Hepatocyte (in vitro differentiated cells): ENCODE measurements at regions not wholly inside any gene's neighbourhood (a gene's known extent, or its start where the extent isn't known, plus 50 kb on each side); places are given as distances from the start of the nearest gene placed in this dataset.

ENCODE experiments used
- DNase-seq: peaks from one replicate; pipeline ENCODE4 v3.0.0-alpha.2; 2016; ENCODE audit warnings: low spot score
- H2AFZ ChIP-seq: fragments of 200-600 bp; sonication (generic); 2 replicates; pipeline ENCODE4 v1.6.0; 2016; ENCODE audit warnings: antibody characterized with exemption, mild to moderate bottlenecking
- H3K27ac ChIP-seq: fragments of 200-600 bp; sonication (generic); 2 replicates; pipeline ENCODE4 v1.5.1; 2016; ENCODE audit warnings: mild to moderate bottlenecking
- H3K27me3 ChIP-seq: fragments of 200-600 bp; sonication (generic); 2 replicates; pipeline ENCODE4 v1.6.1; 2016
- H3K36me3 ChIP-seq: fragments of 200-600 bp; sonication (generic); replicated peaks from 2 replicates; pipeline ENCODE4 v1.5.1; 2016; ENCODE audit warnings: low read depth; ENCODE audit not compliant: insufficient read depth
- H3K4me1 ChIP-seq: fragments of 200-600 bp; sonication (generic); 2 replicates; pipeline ENCODE4 v1.5.1; 2016; ENCODE audit warnings: mild to moderate bottlenecking, moderate library complexity; ENCODE audit not compliant: insufficient read depth
- H3K4me2 ChIP-seq: fragments of 200-600 bp; sonication (generic); 2 replicates; pipeline ENCODE4 v1.6.0; 2016
- H3K4me3 ChIP-seq: fragments of 200-600 bp; sonication (generic); 2 replicates; pipeline ENCODE4 v1.5.1; 2016; ENCODE audit warnings: mild to moderate bottlenecking
- H3K79me2 ChIP-seq: fragments of 200-600 bp; sonication (generic); 2 replicates; pipeline ENCODE4 v1.6.0; 2017; ENCODE audit warnings: mild to moderate bottlenecking
- H3K9me2 ChIP-seq: fragments of 200-600 bp; sonication (generic); replicated peaks from 2 replicates; pipeline ENCODE4 v1.6.0; 2017; ENCODE audit warnings: mild to moderate bottlenecking; ENCODE audit not compliant: insufficient read depth
- H3K9me3 ChIP-seq: fragments of 200-600 bp; sonication (generic); 2 replicates; pipeline ENCODE4 v1.5.1; 2016; ENCODE audit warnings: low read depth, mild to moderate bottlenecking
- H4K20me1 ChIP-seq: fragments of 200-600 bp; sonication (generic); 2 replicates; pipeline ENCODE4 v1.6.0; 2016; ENCODE audit warnings: mild to moderate bottlenecking; ENCODE audit not compliant: insufficient read depth, poor library complexity, severe bottlenecking
- EZH2 ChIP-seq: fragments of 200-600 bp; sonication (generic); IDR thresholded peaks from 2 replicates; pipeline ENCODE4 v1.6.1; 2016; ENCODE audit warnings: antibody characterized with exemption, mild to moderate bottlenecking, borderline replicate concordance
- EZH2phosphoT487 ChIP-seq: fragments of 200-600 bp; sonication (generic); IDR thresholded peaks from one replicate; pipeline ENCODE4 v1.6.1; 2018; ENCODE audit warnings: antibody characterized with exemption, mild to moderate bottlenecking, low read depth, moderate library complexity; ENCODE audit not compliant: unreplicated experiment, severe bottlenecking
- WGBS: methylation state at CpG from one replicate; pipeline ENCODE4 v1.1.6; 2016; ENCODE audit warnings: low lambda C conversion rate; ENCODE audit errors: missing lambda C conversion rate; 5-methylcytosine and 5-hydroxymethylcytosine counted together
- TF ChIP-seq, protein P1 (sequence below): fragments of 200-600 bp; sonication (generic); IDR thresholded peaks from 2 replicates; pipeline ENCODE4 v1.5.1; 2016; ENCODE audit warnings: antibody characterized with exemption, mild to moderate bottlenecking; ENCODE audit not compliant: poor library complexity

DNA sequence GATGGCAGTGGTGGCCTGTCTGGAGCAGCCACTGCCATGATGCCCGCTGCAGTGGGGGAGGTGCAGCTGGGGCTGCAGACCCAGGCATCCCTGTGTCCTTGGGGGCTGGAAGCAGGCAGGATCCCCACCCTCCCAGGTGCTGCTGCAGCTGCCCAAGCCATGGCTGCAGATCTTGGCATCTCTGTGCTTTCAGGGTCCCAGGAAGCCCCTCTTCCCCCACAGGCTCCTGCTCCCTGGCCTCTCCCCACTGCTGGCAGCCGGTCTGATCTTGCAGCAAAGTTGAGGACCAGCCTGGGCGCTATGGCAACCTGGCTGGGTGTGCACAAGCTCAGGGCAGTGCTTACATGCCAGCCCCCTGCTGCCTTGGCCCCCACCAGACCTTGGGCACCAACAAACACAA is 78.5 kb downstream of the SAMD9 start:
- Histone ChIP-seq H3K4me2 (no peak overlapping the region), H3K27me3 (no peaks in the 10 kb centered on the region), H3K4me1 (peaks cover 2% of the 10 kb centered on the region), H3K9me2 (no peaks in the 10 kb centered on the region), H3K27ac (no peak overlapping the region), H2AFZ (no peak overlapping the region), H4K20me1 (no peaks in the 10 kb centered on the region), H3K4me3 (no peak overlapping the region), H3K79me2 (no peaks in the 10 kb centered on the region), H3K36me3 (no peaks in the 10 kb centered on the region), H3K9me3 (no peaks in the 10 kb centered on the region)
- TF ChIP-seq EZH2phosphoT487 (no peak), EZH2 (no peak)
- TF ChIP-seq, protein P1, sequence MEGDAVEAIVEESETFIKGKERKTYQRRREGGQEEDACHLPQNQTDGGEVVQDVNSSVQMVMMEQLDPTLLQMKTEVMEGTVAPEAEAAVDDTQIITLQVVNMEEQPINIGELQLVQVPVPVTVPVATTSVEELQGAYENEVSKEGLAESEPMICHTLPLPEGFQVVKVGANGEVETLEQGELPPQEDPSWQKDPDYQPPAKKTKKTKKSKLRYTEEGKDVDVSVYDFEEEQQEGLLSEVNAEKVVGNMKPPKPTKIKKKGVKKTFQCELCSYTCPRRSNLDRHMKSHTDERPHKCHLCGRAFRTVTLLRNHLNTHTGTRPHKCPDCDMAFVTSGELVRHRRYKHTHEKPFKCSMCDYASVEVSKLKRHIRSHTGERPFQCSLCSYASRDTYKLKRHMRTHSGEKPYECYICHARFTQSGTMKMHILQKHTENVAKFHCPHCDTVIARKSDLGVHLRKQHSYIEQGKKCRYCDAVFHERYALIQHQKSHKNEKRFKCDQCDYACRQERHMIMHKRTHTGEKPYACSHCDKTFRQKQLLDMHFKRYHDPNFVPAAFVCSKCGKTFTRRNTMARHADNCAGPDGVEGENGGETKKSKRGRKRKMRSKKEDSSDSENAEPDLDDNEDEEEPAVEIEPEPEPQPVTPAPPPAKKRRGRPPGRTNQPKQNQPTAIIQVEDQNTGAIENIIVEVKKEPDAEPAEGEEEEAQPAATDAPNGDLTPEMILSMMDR: no peak
- DNase-seq: no peak
- WGBS: 92% methylated on average over 3 of the region's 3 CpGs

DNA sequence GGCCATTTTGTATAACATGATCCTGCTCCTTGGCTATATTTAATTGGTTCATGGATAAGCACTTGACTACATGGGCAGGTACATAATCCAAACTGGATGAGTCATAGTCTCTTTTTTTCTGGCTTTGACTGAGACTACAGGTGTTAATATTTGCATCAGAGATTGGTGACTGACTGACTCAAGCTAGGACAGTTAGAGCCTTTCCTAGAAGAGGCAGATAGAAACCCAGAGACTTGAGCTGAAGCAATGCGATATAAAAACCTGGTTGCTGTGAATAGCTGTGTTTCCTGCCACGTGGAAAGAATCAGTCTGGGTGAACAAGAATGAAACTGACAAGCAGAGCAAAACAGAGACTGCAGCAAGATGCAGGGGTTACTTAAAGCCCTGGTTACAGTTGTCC is 81.0 kb downstream of the SAMD9 start:
- H3K79me2 ChIP-seq: no peaks in the 10 kb centered on the region
- no peaks in the 10 kb centered on the region for H3K27me3 ChIP-seq
- H3K9me3 ChIP-seq: no peaks in the 10 kb centered on the region
- no peak overlapping the region for H3K27ac ChIP-seq
- no peak overlapping the region for H2AFZ ChIP-seq
- TF ChIP-seq EZH2phosphoT487 (no peak), EZH2 (no peak)
- TF ChIP-seq, protein P1: no peak
- no peaks in the 10 kb centered on the region for H4K20me1 ChIP-seq
- H3K4me1 ChIP-seq: no peaks in the 10 kb centered on the region
- no peaks in the 10 kb centered on the region for H3K36me3 ChIP-seq
- H3K9me2 ChIP-seq: no peaks in the 10 kb centered on the region
- WGBS: 50% methylated on average over 2 of the region's 2 CpGs
- no peak for DNase-seq
- no peak overlapping the region for H3K4me3 ChIP-seq
- no peak overlapping the region for H3K4me2 ChIP-seq

GRCh38 chr7:93036149-93036640 is 81.6 kb downstream of the SAMD9 start:
- H3K4me2 ChIP-seq: no peak overlapping the region
- H3K27ac ChIP-seq: no peak overlapping the region
- WGBS: 80% methylated on average over 1 of the region's 1 CpG
- no peaks in the 10 kb centered on the region for H3K36me3 ChIP-seq
- no peaks in the 10 kb centered on the region for H3K9me3 ChIP-seq
- no peaks in the 10 kb centered on the region for H3K9me2 ChIP-seq
- H4K20me1 ChIP-seq: no peaks in the 10 kb centered on the region
- no peak overlapping the region for H2AFZ ChIP-seq
- no peaks in the 10 kb centered on the region for H3K79me2 ChIP-seq
- no peak overlapping the region for H3K4me3 ChIP-seq
- TF ChIP-seq EZH2phosphoT487 (no peak), EZH2 (no peak)
- TF ChIP-seq, protein P1: no peak
- no peak for DNase-seq
- no peaks in the 10 kb centered on the region for H3K27me3 ChIP-seq
- no peaks in the 10 kb centered on the region for H3K4me1 ChIP-seq

GRCh38 chr7:93031795-93032194 is 86.0 kb downstream of the SAMD9 start:
- Histone ChIP-seq H3K27ac (no peak overlapping the region), H3K36me3 (no peaks in the 10 kb centered on the region), H3K4me3 (no peak overlapping the region), H3K27me3 (no peaks in the 10 kb centered on the region), H3K4me1 (no peaks in the 10 kb centered on the region), H3K79me2 (no peaks in the 10 kb centered on the region), H3K9me2 (no peaks in the 10 kb centered on the region), H4K20me1 (no peaks in the 10 kb centered on the region), H2AFZ (no peak overlapping the region), H3K9me3 (no peaks in the 10 kb centered on the region), H3K4me2 (no peak overlapping the region)
- DNase-seq: no peak
- TF ChIP-seq EZH2phosphoT487 (no peak), EZH2 (no peak)
- TF ChIP-seq, protein P1: no peak
